GM19023 (cell line): ENCODE measurements at regions not wholly inside any gene's neighbourhood (a gene's known extent, or its start where the extent isn't known, plus 50 kb on each side); places are given as distances from the start of the nearest gene placed in this dataset.
"Not testable (repeated sequence)": the region's sequence is repeated elsewhere in the genome, so short reads cannot be mapped to it uniquely, and the experiment has no call there.

ENCODE experiments used
- ATAC-seq: cut with Tn5 transposase; IDR thresholded peaks from one replicate; pipeline ENCODE4 v1.9.1; 2021; ENCODE audit warnings: mild to moderate bottlenecking, moderate library complexity; ENCODE audit not compliant: unreplicated experiment

DNA sequence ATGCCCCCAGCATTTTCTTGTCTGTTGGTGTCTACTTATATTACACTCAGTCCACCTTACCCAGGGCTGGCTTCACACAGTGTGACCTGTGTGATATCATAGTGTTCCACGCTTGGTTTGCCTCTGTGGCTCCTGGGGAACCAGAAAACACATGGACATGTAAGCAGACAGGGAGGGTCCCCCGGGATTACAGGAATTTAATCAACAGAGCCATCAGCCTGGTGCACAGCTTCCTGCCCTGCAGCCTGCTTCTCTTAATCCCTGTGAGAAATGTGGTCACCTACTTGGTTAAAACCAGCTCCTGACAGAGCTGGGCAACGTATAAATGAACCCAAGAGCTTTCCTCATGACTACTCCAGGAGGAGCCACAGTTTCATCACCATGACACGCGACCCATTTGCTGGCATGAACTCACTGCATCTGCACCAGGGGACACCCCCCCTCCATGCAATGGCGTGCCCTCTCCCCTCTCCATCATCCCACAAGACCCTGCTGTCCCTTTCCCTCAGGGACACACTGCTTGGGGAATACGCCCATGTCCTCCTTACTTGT lies 152.1 kb downstream of the UQCRFS1 start:
- ATAC-seq, result no peak

DNA sequence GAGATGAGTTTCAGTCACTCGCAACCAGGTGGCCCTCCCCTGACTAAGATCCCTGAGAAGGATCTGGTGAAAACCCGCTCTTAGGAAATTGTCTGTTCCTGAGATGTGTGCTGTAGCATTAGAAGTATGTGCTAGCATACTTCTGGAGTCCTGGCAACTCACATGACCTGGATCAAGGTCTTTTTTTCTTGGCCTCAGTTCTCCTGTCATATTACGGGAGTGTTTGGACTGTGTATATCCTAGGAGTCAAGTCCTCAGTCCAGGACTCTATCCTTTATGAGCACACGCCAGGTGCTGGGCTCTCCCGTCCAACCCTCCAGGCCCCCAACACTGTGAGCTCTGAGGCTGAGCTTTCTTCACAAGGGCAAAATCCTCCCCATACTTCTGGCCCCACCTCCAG lies 156.4 kb downstream of the UQCRFS1 start:
- ATAC-seq, result no peak

DNA sequence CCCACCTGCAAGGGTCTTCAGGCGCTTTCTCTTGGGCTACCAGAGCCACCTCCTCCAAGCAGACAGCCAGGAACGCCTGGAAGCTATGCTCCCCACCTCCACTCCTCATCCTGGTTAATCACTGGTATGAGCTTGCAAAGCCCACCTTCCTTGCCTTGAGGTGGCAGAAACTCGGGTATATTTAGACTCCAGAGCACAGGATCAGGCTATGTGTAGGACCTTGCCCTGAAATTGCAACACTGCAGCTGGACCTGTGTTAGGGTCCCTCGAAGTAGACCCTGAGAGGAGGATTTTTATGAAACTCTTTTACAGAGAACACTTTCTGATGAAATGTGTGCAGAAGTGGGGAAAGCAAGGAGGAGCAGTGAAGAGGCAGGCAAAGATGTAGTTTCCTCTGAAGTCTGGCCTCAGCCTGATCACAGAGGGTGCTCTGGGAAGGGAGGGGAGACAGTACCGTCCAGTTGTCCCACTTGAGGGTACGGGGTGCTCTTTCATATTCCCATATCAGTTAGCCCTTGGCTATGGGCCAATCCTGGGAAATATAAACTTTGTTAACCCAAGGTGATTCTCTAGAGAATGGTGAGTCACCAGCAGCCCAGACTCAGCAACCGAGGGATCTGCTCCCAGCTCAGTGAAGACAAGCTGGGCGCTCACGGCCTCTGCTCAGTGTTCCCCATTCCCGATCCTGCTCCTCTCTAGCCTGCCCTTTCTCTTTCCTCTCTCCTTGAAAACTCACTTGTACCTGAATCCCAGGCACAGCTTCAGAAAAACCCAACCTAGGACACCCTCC lies 157.9 kb downstream of the UQCRFS1 start:
- no peak for ATAC-seq

DNA sequence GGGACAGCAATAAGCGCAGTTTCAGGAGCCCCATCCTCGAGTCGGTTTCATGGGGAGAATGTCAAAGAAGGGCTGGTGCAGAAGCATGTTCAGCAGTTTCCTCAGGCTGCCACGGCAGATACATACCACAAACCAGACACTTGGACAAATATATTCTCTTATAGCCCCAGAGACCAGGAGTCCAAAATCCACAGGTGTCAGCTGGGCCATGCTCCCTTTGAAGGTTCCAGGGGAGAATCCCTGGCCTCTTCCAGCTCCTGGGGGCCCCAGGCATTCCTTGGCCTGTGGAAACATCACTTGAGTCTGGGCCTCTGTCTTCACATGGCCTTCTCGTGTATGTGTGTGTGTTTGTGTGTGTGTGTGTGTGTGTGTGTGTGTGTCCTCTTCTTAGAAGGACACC lies 164.1 kb downstream of the UQCRFS1 start:
- no peak for ATAC-seq

DNA sequence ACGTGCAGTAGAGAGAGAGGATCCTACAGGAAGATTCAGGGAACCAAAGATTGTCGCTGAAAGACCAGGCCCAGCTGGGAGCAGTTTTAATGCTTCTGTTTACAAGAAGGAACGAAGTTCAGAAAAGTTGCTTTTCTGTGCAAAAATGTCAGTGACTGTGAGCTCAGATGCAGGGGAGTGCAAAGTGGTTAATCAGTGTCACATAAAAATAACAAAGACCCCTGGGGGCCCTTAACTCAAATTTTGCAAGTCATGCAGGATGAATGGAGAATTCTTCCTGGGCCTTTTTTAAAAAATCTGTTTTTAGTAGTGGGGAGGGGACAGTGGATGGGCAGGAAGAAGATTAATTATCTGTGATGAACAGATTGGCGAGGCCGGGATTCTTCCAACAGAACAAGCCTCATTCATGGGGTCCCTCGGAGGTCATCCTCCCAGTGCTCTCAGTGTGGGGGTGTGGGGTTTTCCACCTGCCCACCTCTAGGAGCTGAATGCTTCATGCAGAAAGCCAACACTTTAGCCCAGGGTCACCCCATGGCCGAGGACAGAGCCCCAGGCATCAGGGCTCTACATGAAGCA lies 167.2 kb downstream of the UQCRFS1 start:
- no peak for ATAC-seq

DNA sequence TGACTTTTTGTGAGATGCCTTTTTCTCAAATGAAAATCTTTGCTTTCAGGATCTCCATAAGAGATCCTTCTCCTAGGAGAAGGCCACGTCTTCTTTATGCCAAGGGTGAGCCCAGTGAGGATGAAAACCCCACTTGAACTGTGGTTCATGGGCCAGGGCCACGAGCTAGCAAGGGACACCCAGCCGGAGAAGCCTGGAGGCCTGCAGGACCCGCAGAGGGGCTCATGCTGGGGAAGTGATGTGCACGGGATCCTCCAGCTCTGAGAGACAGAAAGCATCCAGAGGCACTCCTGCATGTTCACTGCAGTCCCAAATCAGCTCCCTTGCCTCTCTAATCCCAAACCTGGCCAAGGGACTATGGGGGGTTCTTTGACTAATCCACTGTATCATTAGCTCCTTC lies 168.9 kb downstream of the UQCRFS1 start:
- ATAC-seq, result no peak

DNA sequence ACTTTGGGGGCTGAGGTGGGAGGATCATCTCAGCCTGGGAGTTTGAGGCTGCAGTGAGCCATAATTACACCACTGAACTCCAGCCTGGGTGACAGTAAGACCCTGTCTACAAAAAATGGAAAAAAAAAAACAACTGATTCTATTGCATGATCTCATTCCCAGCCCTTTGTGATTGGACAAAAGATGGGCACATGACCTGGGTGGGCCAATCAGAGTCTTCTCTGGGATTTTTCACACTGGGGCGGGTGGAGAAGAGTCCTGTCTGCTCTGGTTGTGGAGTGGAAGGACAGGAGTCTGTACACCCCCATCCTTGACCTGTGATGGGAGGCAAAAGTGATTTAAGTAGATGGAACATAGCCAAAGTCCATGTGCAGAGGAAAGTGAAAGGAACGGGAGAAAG lies 170.5 kb downstream of the UQCRFS1 start:
- no peak for ATAC-seq

DNA sequence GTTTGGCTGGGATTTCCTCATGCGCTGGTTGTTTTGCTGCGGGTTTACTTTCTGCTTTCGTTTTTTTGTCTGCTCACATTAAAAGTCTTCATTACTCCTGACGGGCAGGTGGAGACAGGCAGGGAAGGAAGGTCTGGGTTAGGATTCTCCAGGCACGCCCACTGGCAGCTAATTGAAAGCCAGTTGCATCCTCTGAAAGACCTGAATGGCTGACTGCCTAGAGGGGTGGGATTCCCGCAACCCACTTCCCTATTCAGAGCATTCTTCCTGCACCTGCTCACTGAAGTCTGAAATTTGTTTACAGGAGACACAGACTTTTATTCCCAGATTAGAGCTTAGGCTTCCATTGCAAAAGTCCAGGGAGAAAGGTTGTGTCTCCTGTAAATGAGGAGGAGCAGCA lies 172.0 kb downstream of the UQCRFS1 start:
- ATAC-seq, result no peak

DNA sequence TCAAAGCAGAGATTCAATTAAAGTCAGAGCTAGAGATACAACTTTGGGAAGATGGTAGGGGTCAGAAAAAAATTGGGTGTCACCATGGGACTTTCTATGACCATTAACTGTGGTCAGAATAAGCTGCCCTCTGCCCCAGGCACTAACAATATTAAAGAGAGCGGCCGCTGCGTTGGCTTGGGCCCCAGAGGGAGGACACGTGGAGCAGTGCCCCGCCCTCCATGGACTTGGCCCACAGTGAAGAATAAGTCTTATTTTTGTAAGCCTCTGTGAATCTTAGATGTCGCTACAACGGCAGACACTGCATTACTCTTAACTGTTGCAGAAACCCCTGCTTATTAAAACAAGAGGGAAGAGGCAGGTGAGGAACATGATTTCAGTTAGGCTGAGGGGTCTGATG lies 172.7 kb downstream of the UQCRFS1 start:
- ATAC-seq, result no peak

DNA sequence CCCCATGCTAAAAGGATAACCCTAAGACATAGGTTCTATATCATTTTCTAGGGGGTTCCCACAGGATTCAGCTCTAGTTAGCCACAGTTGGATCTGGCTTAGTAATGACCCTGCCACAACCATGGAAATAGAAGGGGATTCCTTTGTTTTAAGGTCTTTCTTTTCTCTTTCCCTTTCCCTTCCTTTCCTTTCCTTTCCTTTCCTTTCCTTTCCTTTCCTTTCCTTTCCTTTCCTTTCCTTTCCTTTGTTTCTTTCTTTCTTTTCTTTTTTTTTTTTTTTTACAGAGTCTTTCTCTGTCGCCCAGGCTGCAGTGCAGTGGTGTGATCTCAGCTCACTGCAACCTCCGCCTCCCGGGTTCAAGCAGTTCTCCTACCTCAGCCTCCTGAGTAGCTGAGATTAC lies 173.9 kb downstream of the UQCRFS1 start:
- not testable (repeated sequence) for ATAC-seq

DNA sequence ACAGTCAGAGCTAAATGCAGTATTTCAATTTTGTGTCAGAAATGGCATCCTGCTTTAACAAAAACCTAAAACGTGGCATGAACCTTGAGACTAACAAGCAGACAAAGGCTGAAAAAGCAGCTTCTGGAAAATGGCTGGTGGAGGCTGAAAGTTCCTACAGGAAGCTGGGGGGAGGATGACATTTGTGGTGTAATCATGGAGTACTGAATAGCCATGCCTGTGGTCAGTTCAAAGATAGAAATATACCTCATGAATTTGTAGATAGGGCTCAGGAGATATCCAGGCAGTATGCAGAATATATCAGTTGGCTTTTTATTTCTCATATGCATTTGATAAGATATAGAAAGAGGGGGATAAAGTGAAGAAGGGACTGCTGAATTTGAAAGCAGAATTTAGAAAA lies 181.7 kb downstream of the UQCRFS1 start:
- ATAC-seq, result no peak

DNA sequence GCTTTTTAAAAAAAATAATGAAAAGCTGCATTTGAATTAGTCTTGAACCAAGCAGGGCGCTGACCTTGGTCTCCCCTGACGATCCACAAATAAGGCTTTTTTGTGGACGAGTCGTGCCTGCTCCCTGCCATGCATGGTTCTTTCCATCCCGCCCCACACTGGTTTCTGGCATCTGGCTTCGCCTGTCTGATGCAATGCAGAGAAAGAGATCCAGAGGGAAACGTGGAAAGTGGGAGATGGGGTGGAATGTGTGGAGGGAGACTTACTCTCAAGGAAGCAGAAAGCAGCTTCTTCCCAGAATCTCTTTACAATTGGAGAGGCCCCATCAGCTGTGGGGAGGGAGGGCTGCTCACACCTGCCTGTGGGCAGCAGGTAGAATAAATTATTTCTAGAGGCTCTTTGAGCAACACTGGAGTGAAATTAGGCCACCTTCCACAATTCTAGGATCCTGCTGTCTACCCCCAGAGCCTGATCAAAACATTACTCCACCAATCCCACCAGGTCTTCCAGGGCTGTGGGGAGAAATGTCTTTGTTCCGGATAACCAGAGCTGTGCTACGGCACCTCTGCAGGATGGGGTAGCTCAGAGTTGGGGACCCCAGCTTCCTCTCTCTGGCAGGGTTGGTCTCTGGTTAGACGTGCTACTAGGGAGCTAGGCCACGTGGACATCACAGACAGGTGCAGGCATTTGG lies 183.5 kb downstream of the UQCRFS1 start:
- no peak for ATAC-seq

DNA sequence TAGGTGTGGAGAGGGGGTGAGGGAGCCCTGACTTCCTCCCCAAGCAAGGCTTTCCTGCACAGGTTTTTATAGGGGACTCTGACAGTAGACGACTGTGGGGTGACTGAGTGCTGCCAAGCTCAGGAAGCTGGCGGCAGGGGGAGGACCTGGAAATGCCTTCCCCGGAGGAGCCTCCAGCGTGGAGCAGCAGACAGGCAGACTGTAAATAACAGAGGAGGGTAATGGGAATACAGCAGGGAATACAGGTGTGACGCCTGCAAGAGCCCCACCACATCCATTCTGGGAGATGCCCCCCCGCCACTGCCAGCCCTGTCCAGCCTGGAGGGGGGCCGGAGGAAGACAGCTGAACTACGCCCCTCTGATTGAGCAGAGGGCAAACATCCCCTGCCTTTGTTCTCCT lies 190.4 kb downstream of the UQCRFS1 start:
- ATAC-seq, result no peak

DNA sequence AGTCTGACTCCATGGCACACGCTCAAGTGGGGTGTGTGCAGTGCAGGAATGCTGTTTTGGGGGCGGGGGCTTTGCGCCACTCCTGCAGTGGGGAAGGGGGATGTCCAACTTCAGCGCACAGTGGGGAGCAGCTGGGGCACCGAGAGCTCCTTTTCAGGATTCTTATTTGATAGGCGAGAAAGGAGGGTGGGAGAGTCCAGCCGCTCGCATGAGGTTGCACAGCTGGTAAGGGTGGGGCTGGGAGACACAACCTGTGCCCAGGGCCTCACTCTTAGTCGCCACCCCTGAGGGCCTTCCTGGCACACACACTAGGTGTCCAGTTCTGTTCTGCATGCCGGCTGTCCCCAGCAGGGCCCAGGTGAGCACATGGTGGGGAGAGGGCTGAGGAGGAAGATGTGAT lies 190.8 kb downstream of the UQCRFS1 start:
- no peak for ATAC-seq

DNA sequence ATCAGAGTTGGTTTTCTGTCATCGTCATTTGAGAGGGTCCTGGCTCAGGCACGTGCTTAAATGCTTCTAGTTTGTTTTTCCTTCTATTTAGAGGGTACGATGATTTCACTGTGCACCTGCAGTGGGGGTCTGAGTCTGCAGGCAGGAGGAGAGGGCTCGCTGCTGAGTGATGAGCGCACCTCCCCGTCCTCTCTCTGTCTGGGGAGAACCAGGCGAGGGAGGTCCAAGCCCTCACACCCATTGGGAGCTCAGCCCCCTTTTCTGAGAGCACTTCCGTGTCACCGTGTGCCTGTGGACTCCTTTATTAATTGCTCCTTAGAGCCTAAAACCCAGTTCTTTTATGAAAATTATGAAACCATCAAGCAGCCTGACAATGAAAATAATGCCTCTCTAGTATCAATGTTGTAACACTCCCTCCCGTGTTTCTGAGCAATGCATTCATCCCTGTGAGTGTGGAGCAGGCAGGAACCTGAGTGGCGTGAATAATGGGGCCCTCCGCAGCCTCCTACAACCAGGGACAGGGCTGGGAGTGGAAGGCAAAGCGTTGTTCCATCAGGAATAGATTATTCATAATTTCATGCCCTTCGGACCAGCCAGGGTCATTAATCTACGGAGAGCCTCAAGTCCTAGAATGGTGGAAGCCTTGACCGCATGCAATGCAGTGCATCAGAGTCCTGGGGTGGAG lies 191.6 kb downstream of the UQCRFS1 start:
- no peak for ATAC-seq

DNA sequence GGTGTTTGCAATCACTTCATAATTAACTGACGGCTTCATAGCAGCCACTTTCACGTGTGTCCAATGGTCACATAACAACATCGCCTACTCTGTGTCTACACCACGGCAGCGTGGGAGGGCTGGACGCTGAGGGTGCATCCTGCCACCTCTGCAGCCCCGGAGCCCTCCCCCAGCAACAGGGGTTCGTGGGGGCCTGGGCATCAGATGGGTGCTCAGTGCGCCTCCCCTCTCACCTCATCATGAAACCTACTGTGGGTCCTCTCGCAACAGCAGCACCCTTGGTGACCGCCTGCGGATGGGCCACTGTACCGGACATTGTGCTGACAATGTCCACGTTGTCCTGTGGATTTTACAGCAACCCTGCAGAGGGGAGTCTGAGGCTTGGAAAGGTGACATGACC lies 193.5 kb downstream of the UQCRFS1 start:
- no peak for ATAC-seq

DNA sequence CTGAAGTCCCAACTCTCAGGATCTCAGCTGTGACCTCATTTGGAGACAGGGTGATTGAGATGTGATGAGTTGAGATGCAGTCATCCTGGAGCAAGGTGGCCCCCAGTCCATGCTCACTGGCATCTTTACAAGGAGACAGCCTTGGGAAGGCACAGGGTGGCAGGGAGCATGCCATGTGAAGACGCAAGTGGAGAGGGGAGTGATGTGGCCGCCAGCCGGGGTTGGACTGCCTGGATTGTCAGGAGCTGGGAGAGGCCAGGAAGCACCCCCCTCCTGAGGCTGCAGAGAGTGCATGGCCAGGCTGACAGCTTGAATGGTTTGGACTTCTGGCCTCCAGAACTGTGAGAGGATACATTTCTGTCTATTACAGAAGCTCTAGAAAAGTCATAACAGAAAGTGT lies 194.4 kb downstream of the UQCRFS1 start:
- ATAC-seq, result no peak

DNA sequence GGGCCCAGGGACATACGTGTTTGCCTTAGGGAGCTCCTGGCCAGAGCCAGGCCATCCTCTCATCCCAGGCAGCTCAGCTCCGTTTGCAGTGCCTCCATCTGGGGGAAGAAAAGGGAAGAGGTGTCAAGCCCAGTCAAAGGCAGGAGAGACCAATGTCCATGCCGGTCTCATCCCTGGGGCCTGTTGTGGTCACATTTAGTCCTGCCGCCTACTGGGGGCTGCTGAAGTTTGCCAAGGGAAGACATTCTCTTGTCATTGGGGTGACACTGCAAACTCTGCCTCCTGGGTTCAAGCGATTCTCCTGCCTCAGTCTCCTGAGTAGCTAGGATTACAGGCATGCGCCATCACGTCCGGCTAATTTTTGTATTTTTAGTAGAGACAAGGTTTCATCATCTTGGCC lies 195.2 kb downstream of the UQCRFS1 start:
- no peak for ATAC-seq

DNA sequence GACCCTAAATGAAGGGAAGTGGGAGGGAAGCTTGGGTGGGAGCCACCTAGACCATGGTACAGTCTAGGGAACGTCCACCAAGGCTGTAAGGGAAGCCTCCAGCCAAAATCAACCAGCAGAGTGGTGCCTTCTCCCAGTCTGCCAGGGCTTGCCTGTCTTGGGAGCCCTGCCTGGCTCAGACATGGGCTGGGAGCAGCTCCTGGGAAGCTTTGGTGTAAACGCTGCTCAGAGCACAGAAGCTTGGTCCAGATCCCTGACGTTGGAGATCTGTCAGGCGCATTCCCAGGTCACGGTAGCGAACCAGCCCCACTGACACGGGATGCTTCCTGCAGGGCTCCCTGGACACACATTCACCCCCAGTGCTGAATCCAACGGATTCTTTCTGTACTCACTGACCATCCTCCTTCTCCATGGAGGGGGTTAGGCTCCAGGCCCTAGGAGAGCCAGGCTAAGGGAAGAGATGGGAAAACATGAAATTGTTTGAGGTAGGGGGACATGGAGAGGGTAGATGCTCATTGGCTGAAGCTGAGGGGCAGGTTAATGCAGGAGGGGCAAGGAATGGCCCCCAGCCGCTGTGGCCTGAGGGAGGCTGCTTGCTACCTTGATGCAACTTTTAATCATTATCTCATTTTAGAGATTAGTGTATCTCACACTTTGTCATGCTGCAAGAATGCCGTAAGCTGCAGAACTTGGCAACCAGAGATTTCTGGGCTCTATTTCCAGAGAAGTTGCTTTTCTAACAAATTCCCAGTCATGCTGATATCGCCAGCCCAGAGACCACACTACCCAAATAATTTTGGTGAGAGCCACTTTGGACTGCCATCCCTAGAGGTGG lies 195.8 kb downstream of the UQCRFS1 start:
- no peak for ATAC-seq

DNA sequence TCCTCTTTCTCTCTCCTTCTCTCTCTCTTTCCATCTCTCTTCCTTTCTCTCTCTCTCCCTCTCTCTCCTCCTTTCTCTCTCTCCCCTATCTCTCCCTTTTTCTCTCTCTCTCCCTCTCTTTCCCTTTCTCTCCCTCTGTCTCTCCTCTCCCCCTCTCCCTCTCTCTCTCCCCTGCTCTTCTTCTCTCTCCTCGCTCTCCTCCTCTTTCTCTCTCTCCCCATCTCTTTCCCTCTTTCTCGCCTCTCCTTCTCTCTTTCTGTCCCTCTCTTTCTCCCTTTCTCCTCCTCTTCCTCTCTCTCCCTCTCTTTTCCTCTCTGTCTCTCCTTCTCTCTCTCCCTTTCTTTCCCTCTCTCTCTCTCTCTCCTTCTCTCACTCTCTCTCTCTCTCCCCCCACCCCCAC lies 196.6 kb downstream of the UQCRFS1 start:
- no peak for ATAC-seq

DNA sequence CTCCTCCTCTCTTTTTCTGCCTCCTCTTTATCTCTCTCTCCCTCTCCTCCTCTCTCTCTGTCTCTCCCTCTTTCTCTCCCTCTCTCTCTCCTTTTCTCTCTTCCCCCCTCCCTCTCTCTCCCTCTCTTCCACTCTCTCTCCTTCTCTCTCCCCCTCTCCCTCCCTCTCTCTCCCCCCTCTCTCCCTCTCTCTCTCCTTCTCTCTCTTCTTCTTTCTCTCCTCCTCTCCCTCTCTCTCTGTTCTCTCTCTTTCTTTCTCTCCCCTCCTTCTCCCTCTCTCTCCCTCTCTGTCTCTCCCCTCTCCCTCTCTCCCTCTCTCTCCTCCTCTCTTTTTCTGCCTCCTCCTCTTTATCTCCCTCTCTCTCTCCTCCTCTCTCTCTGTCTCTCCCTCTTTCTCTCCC lies 197.4 kb downstream of the UQCRFS1 start:
- ATAC-seq, result no peak
